AG09319 (cell line): ENCODE measurements at regions not wholly inside any gene's neighbourhood (a gene's known extent, or its start where the extent isn't known, plus 50 kb on each side); places are given as distances from the start of the nearest gene placed in this dataset.
"Not testable (repeated sequence)": the region's sequence is repeated elsewhere in the genome, so short reads cannot be mapped to it uniquely, and the experiment has no call there.

Experiments used
- DNase-seq: peaks from one replicate; pipeline ENCODE4 v3.0.0-alpha.2; 2010; ENCODE audit warnings: low read depth; ENCODE audit errors: extremely low read depth
- TF ChIP-seq, protein P1 (sequence below): IDR thresholded peaks from 2 replicates; pipeline ENCODE4 v1.5.1; 2011; ENCODE audit warnings: low read depth, mild to moderate bottlenecking, inconsistent platforms, low read length, moderate library complexity

DNA sequence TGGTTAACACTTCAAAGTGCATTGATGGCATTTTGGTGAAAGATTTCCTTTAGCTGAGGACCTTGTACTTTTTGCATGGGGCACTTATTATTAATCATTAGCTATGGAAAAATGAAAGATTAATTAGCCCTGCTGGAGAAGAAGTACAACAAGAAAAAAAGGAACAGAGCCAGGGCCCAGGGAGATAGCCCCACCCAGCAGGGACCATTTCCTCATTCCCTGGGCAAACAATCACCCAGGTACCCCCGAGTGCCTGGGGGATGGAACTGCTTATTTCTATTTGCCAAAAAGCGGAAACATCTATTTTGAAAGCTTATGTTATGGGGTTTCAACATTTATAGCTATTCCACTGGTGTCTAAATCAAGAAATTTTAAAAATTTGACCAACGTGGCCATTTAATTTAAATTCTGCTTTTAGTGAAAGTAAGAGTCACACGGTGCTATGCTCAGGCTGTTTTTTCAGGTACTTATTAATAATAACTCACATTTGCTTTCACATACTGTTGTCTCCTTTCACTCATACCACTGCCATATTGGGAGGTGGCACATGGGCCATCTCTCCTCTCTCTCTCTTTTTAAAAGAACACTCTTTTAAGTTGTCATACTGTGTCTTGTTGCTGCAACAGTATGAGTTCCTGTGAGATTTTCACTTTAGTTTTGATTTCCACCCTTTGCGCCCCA lies 143.6 kb upstream of the KIF5B start:
- TF ChIP-seq, protein P1, sequence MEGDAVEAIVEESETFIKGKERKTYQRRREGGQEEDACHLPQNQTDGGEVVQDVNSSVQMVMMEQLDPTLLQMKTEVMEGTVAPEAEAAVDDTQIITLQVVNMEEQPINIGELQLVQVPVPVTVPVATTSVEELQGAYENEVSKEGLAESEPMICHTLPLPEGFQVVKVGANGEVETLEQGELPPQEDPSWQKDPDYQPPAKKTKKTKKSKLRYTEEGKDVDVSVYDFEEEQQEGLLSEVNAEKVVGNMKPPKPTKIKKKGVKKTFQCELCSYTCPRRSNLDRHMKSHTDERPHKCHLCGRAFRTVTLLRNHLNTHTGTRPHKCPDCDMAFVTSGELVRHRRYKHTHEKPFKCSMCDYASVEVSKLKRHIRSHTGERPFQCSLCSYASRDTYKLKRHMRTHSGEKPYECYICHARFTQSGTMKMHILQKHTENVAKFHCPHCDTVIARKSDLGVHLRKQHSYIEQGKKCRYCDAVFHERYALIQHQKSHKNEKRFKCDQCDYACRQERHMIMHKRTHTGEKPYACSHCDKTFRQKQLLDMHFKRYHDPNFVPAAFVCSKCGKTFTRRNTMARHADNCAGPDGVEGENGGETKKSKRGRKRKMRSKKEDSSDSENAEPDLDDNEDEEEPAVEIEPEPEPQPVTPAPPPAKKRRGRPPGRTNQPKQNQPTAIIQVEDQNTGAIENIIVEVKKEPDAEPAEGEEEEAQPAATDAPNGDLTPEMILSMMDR = no peak
- no peak for DNase-seq

DNA sequence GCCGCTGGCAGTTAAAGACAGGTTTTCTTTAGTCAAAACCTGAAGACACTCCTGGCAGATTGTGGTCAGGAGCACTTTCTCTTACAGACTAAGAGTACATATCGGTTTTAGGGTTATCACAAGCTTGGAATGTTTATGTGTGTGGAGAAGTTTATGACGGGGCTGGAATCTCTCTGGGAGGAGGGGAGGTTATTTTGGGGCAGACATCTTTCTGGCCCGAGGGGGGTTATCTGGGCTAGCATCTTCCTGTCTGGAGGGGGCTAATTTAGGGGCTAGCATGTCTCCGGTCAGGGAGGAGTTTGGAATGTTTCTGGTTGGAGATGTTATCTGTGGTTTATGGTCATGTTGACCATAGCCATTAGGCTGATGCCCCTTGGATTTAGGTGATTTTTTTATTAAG lies 141.2 kb upstream of the KIF5B start:
- no peak for DNase-seq
- TF ChIP-seq, protein P1 = no peak

DNA sequence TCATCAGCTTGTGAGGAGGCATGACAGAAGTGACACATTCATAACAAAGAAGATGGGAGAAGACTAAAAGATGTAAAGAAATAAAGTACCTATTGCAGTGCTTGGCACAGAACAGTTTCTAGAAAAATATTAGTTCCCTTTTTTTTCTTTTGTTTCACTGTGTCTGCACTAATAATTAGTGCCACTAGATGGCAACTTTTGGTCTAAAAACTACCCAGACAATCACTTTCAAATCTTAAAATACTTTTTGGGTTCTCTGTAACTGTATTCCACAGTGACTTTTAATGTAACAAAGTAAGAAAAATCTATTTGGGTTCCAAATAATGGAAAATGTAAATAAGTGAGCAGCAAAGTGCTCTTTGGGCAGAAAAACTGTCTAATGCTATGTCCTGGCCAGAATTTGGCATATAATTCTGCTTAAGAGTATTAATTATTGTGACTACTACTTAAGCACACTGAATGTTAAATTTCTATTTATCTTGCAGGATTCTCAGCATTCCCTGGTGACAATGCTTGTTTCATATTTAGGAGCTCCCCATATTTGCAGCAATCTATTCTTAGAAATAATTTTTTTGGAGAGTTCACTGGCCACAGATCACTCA lies 134.8 kb upstream of the KIF5B start:
- TF ChIP-seq, protein P1 = peak; percentile 59
- no peak for DNase-seq

DNA sequence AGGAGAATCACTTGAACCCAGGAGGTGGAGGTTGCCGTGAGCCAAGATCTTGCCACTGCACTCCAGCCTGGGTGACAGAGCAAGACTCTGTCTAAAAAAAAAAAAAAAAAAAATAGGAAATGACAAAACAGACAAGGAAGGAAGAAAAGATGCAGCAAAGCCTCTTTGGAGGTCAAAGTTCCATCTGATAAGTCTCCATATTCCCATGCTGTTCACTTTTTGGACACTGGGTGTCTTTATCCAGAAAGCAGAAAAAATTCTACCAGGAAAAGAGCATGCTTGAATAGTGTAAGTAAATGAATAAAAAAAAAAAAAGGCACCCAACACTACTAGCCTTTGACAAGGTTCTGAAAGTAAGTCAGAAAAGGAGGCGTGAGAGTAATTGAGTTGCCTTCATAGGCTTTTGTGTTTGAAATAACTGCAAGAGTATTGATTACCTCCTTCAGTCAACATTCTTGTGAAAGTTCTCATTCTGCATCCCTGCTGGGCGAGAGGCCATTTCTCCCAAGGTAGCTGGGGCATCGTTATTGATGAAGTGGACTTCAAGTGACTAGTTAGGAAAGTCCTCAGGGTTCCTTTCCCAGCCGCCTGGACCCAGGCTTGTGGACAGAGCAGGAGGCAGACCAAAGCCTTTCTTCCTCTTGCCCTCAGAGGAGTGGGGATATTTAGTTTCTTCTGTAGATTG lies 133.3 kb upstream of the KIF5B start:
- no peak for DNase-seq
- TF ChIP-seq, protein P1 = peak; percentile 33

DNA sequence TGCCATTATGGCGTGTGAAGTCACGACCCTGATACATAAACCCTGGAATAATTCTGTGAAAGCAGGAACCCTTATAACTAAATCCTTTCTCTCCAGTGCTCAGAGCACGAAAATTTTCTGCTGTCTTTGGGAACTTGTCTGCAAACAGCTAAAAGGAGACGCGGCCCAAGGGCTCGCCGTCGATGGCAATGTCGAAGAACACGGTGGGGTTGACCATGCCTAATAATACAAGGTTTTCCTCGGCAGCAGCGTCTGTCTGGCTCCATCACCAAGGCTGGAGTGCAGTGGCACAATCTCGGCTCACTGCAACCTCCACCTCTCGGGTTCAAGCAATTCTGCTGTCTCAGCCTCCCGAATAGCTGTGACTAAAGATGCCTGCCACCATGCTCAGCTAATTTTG lies 132.4 kb upstream of the KIF5B start:
- not testable (repeated sequence) for DNase-seq

DNA sequence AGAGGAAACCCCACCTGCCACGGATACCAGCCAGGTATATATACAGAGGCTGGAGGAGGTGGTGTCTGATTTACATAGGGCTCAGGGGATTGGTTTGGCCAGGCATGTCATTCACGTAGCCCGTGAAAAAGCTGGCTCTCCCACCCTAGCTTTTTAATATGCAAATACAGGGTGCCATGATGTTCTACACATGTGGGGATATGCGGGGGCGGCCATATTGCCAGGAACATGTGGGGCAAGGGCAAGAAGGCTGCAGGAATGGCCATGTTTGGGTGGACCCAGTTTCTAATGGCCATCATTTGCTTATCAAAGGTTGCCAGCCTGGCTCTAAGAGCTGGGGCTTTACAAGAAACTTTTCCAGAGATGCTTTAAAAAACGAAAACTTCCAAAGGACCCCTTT lies 131.5 kb upstream of the KIF5B start:
- TF ChIP-seq, protein P1 = no peak
- no peak for DNase-seq

DNA sequence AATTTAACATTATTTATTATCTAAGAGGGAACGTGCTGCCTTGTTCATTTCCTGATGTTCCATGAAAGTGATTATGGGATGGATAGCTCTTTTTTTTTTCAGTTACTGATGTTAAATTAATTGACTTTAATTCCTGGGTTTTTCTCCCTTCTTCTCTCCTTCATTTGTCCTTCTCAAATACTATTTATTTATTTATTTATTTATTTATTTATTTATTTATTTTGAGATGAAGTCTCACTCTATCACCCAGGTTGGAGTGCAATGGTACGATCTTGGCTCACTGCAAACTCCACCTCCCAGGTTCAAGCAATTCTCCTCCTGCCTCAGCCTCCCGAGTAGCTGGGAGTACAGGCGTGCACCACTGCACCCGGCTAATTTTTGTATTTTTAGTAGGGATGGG lies 127.4 kb upstream of the KIF5B start:
- not testable (repeated sequence) for DNase-seq

DNA sequence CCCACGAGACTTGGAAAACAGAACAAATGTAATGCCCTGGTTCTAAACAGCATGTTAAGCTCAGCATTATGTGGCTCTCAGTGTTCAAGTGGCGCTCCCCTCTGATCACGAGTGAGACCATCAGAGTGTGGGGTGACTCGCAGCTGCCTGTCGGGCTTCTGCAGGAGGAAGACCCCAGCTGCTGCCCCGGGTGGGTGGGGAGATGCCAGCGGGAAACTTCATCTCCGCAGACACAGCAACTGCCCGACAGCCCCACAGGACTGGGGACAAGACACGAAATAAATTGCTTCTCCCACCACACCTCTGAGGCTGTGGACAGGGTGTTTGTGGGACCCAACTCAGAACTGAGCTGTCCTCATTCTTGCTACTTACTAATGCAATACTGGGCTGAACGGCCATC lies 126.3 kb upstream of the KIF5B start:
- TF ChIP-seq, protein P1 = no peak
- DNase-seq = no peak
